Progenitor cell of endocrine pancreas (in vitro differentiated cells): ENCODE measurements at regions not wholly inside any gene's neighbourhood (a gene's known extent, or its start where the extent isn't known, plus 50 kb on each side); places are given as distances from the start of the nearest gene placed in this dataset.

ENCODE experiments used
- DNase-seq: peaks from one replicate; pipeline ENCODE4 v3.0.0; 2021; ENCODE audit warnings: low spot score; ENCODE audit not compliant: unreplicated experiment
- H3K27ac Mint-ChIP-seq: 2 replicates; pipeline ENCODE4 v1.8.0; 2021; ENCODE audit warnings: mild to moderate bottlenecking, moderate library complexity, mixed read lengths
- H3K27me3 Mint-ChIP-seq: 2 replicates; pipeline ENCODE4 v1.8.0; 2021; ENCODE audit warnings: mixed read lengths
- H3K36me3 Mint-ChIP-seq: 2 replicates; pipeline ENCODE4 v1.8.0; 2022; ENCODE audit warnings: mixed read lengths; ENCODE audit not compliant: insufficient read depth
- H3K4me1 Mint-ChIP-seq: 2 replicates; pipeline ENCODE4 v1.8.0; 2021; ENCODE audit warnings: low read depth, mixed read lengths
- H3K4me3 Mint-ChIP-seq: 2 replicates; pipeline ENCODE4 v1.8.0; 2021; ENCODE audit warnings: low read depth, mild to moderate bottlenecking, moderate library complexity, mixed read lengths
- H3K9me3 Mint-ChIP-seq: 2 replicates; pipeline ENCODE4 v1.8.0; 2021; ENCODE audit warnings: low read depth, mixed read lengths
- CTCF ChIP-seq: fragments of 200-600 bp; sonication (generic); IDR thresholded peaks from one replicate; pipeline ENCODE4 v1.5.0; 2021; ENCODE audit warnings: antibody characterized with exemption, mild to moderate bottlenecking; ENCODE audit not compliant: unreplicated experiment

GRCh38 chr18:44259610-44260009 is 421.1 kb upstream of the SETBP1 start:
- H3K36me3 Mint-ChIP-seq: no peaks in the 10 kb centered on the region
- no peak overlapping the region for H3K4me3 Mint-ChIP-seq
- TF ChIP-seq CTCF: no peak
- H3K27ac Mint-ChIP-seq: no peak overlapping the region
- peaks cover 20% of the 10 kb centered on the region for H3K9me3 Mint-ChIP-seq
- H3K27me3 Mint-ChIP-seq: peaks cover 4% of the 10 kb centered on the region
- DNase-seq: no peak
- no peaks in the 10 kb centered on the region for H3K4me1 Mint-ChIP-seq

GRCh38 chr18:44265437-44265836 is 415.3 kb upstream of the SETBP1 start:
- Mint-ChIP-seq H3K27me3 (peaks cover 2% of the 10 kb centered on the region), H3K27ac (no peak overlapping the region), H3K9me3 (peaks cover 16% of the 10 kb centered on the region), H3K4me1 (peaks cover 2% of the 10 kb centered on the region), H3K36me3 (no peaks in the 10 kb centered on the region), H3K4me3 (no peak overlapping the region)
- TF ChIP-seq CTCF: no peak
- no peak for DNase-seq

- TF ChIP-seq CTCF: no peak
- H3K27me3 Mint-ChIP-seq: peaks cover 5% of the 10 kb centered on the region
Measured at GRCh38 chr18:44273298-44273697, 407.4 kb upstream of the SETBP1 start.

GRCh38 chr18:44280479-44280878 is 400.2 kb upstream of the SETBP1 start:
- H3K9me3 Mint-ChIP-seq: no peaks in the 10 kb centered on the region
- H3K36me3 Mint-ChIP-seq: no peaks in the 10 kb centered on the region
- H3K27me3 Mint-ChIP-seq: no peaks in the 10 kb centered on the region
- DNase-seq: no peak
- H3K27ac Mint-ChIP-seq: no peak overlapping the region
- H3K4me1 Mint-ChIP-seq: no peaks in the 10 kb centered on the region
- no peak overlapping the region for H3K4me3 Mint-ChIP-seq
- no peak for TF ChIP-seq CTCF

More at GRCh38 chr18:44273298-44273697, 407.4 kb upstream of the SETBP1 start:
- Mint-ChIP-seq H3K27ac (no peak overlapping the region), H3K36me3 (no peaks in the 10 kb centered on the region), H3K9me3 (no peaks in the 10 kb centered on the region), H3K4me1 (peaks cover 2% of the 10 kb centered on the region), H3K4me3 (no peak overlapping the region)
- no peak for DNase-seq

- Mint-ChIP-seq H3K27me3 (no peaks in the 10 kb centered on the region), H3K36me3 (no peaks in the 10 kb centered on the region), H3K4me3 (no peak overlapping the region), H3K4me1 (peaks cover 7% of the 10 kb centered on the region), H3K27ac (no peak overlapping the region), H3K9me3 (no peaks in the 10 kb centered on the region)
- TF ChIP-seq CTCF: no peak
- DNase-seq: no peak
Measured at GRCh38 chr18:44286049-44286448, 394.6 kb upstream of the SETBP1 start.
